ENCODE measurements at regions not wholly inside any gene's neighbourhood (a gene's known extent, or its start where the extent isn't known, plus 50 kb on each side); places are given as distances from the start of the nearest gene placed in this dataset.

GRCh38 chr15:38893925-38894242 lies 329.3 kb upstream of the RASGRP1 start:
- TF ChIP-seq CTCF (IDR thresholded peaks at IDR 0.05; ENCODE audit: insufficient read depth, low read length, poor library complexity, severe bottlenecking) (no peak), EZH2phosphoT487 (conservative IDR thresholded peaks at IDR 0.05; ENCODE audit: low read length) (no peak)

Measured in SU-DHL-6 (cell line).